Mesodermal cell (in vitro differentiated cells): ENCODE measurements at regions not wholly inside any gene's neighbourhood (a gene's known extent, or its start where the extent isn't known, plus 50 kb on each side); places are given as distances from the start of the nearest gene placed in this dataset.
A peak's percentile ranks its signal among the peaks of the same experiment; 100 is the strongest.

Source experiments
- H3K27ac ChIP-seq: 2 replicates; pipeline ENCODE4 v1.7.0; 2013; ENCODE audit warnings: mild to moderate bottlenecking, low read depth, low read length, moderate library complexity; ENCODE audit not compliant: severe bottlenecking
- H3K36me3 ChIP-seq: 2 replicates; pipeline ENCODE4 v1.7.1; 2013; ENCODE audit warnings: mild to moderate bottlenecking, low read length, moderate library complexity; ENCODE audit not compliant: control insufficient read depth, insufficient read depth
- H3K4me1 ChIP-seq: one replicate; pipeline ENCODE4 v1.7.1; 2013; ENCODE audit warnings: mild to moderate bottlenecking, low read length; ENCODE audit not compliant: insufficient read depth, control insufficient read depth, poor library complexity, severe bottlenecking
- H3K4me3 ChIP-seq: 2 replicates; pipeline ENCODE4 v1.7.0; 2013; ENCODE audit warnings: low read length, control low read depth, mild to moderate bottlenecking; ENCODE audit not compliant: insufficient read depth, poor library complexity, severe bottlenecking; ENCODE audit errors: extremely low read depth
- H3K9me3 ChIP-seq: 2 replicates; pipeline ENCODE4 v1.7.1; 2013; ENCODE audit warnings: mild to moderate bottlenecking, low read length, moderate library complexity; ENCODE audit not compliant: control insufficient read depth
- WGBS, 2 experiments: methylation state at CpG; one replicate each; pipeline ENCODE4 v1.1.5; 2013; ENCODE audit warnings: missing lambda C conversion rate in 2 of 2; ENCODE audit not compliant: insufficient coverage in 2 of 2; 5-methylcytosine and 5-hydroxymethylcytosine counted together

GRCh38 chr9:550333-550732 is 291.2 kb upstream of the DMRT1 start:
- H3K36me3 ChIP-seq, result no peaks in the 10 kb centered on the region
- H3K4me3 ChIP-seq, result no peak overlapping the region
- WGBS, 2 experiments, result 86 to 92% methylated on average over 3 to 4 of the region's 8 CpGs
- H3K27ac ChIP-seq, result no peak overlapping the region
- H3K9me3 ChIP-seq, result no peaks in the 10 kb centered on the region
- peaks cover 15% of the 10 kb centered on the region for H3K4me1 ChIP-seq

- WGBS, 2 experiments, result 88 to 93% methylated on average over 9 to 11 of the region's 12 CpGs
- no peak overlapping the region for H3K4me3 ChIP-seq
These were observed 289.2 kb upstream of the DMRT1 start for GRCh38 chr9:551986-552929.

DNA sequence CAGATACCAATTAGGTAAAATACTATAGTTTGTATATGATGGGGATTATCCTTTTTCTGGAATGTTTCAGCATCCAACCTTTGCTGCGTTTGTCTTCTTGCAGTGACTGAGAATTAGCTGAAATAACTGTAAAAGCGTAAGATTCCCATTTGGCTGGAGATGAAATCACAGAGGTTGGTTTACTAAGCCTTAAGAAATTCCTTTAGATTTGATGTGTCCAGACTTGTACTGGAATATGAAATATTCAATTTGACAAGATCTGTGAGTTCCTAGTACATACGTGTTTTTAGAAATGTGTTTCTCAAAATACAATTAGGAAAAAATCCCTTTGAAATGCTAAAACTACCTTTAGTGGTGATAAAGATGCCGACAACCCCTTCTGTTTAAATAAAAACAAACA is 286.0 kb upstream of the DMRT1 start:
- Histone ChIP-seq H3K4me3 (no peak overlapping the region), H3K27ac (no peak overlapping the region), H3K36me3 (no peaks in the 10 kb centered on the region), H3K4me1 (peaks cover 7% of the 10 kb centered on the region), H3K9me3 (no peaks in the 10 kb centered on the region)
- 100% methylated on average over 2 of the region's 4 CpGs; no CpG with 5 or more reads in 1 of the 2 experiments for WGBS, 2 experiments

More at GRCh38 chr9:551986-552929, 289.2 kb upstream of the DMRT1 start:
- H3K9me3 ChIP-seq, result no peaks in the 10 kb centered on the region
- H3K36me3 ChIP-seq, result no peaks in the 10 kb centered on the region
- peaks cover 4% of the 10 kb centered on the region for H3K4me1 ChIP-seq
- no peak overlapping the region for H3K27ac ChIP-seq

- 88% methylated on average over 2 of the region's 3 CpGs; no CpG with 5 or more reads in 1 of the 2 experiments for WGBS, 2 experiments
- Histone ChIP-seq H3K36me3 (no peaks in the 10 kb centered on the region), H3K4me3 (no peak overlapping the region), H3K27ac (no peak overlapping the region), H3K4me1 (peaks cover 7% of the 10 kb centered on the region), H3K9me3 (no peaks in the 10 kb centered on the region)
These were observed 285.3 kb upstream of the DMRT1 start for GRCh38 chr9:556199-556598.

GRCh38 chr9:556675-557074 is 284.8 kb upstream of the DMRT1 start:
- H3K27ac ChIP-seq, result no peak overlapping the region
- H3K36me3 ChIP-seq, result no peaks in the 10 kb centered on the region
- no peak overlapping the region for H3K4me3 ChIP-seq
- no peaks in the 10 kb centered on the region for H3K9me3 ChIP-seq
- WGBS, 2 experiments, result 78 to 100% methylated on average over 1 to 2 of the region's 2 CpGs
- H3K4me1 ChIP-seq, result peaks cover 7% of the 10 kb centered on the region

DNA sequence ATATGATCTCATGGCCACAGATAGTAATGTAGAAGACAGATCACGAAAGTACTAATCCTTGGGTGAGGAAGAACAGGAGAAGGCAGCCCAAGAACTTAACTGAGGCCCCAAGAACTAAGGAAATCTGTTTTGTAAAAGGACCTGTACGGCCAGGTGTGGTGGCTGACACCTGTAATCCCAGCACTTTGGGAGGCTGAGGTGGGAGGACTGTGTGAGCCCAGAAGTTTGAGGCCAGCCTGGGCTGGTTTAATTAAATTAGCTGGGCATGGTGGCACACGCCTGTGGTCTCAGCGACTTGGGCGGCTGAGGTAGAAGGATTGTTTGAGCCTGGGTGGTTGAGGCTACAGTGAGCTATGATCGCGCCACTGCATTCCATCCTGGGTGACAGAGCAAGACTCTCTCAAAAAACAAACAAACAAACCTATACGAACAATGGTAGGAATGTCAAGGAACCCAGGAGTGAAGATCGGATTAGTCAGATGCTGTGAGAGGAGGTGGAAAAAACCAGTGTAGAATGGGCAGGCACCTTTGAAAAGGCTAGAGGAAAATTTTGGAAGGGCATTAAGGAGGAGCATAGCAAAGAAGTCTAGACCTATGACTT is 283.8 kb upstream of the DMRT1 start:
- Histone ChIP-seq H3K27ac (peak overlapping the region; percentile 41), H3K4me3 (no peak overlapping the region), H3K9me3 (no peaks in the 10 kb centered on the region), H3K36me3 (no peaks in the 10 kb centered on the region), H3K4me1 (peaks cover 7% of the 10 kb centered on the region)
- 66 to 90% methylated on average over 5 to 6 of the region's 9 CpGs for WGBS, 2 experiments

DNA sequence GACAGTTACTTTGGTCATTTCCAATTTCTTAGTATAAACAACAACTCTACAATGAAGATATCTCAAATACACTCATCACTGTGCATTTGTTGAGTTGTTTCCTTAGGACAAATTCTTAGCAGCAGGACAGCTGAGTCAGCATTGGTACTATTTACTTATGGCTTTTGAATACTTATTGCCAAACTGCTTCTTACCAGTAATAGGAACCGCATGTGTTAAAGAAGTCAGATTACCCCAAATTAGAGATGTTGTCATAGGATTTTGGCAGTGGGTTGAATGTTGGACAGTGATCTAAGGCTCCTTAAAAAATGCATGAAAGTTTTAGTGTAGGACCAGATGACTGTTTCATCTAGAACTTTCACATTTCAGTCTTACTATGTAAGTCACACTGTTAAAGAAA is 280.1 kb upstream of the DMRT1 start:
- 80% methylated on average over 1 of the region's 1 CpG; no CpG with 5 or more reads in 1 of the 2 experiments for WGBS, 2 experiments
- no peak overlapping the region for H3K27ac ChIP-seq

DNA sequence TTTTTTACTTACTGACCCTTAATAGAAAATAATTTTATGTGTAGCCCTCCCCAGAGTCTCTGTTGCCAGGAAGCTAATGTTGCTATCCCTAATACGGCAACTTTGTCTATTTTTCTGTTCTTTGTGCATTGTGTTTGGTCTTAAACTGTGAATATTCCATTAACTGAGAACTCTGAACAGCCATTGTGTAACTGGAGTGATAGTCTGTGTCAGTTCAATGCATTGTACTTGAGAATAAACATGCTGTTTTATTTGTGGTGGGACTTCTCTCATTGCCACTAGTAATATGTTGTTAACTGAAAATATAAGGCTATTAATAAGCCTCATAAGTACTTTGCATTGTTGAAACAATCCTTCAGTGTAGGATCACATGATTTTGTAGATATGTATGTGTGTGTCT is 278.3 kb upstream of the DMRT1 start:
- Histone ChIP-seq H3K4me3 (no peak overlapping the region), H3K9me3 (no peaks in the 10 kb centered on the region), H3K27ac (no peak overlapping the region), H3K36me3 (no peaks in the 10 kb centered on the region), H3K4me1 (no peaks in the 10 kb centered on the region)
- no CpG with 5 or more reads among the region's 1 CpG for WGBS, 2 experiments

More for the DNA sequence above, 280.1 kb upstream of the DMRT1 start:
- Histone ChIP-seq H3K4me3 (no peak overlapping the region), H3K9me3 (no peaks in the 10 kb centered on the region), H3K4me1 (peaks cover 7% of the 10 kb centered on the region), H3K36me3 (no peaks in the 10 kb centered on the region)

DNA sequence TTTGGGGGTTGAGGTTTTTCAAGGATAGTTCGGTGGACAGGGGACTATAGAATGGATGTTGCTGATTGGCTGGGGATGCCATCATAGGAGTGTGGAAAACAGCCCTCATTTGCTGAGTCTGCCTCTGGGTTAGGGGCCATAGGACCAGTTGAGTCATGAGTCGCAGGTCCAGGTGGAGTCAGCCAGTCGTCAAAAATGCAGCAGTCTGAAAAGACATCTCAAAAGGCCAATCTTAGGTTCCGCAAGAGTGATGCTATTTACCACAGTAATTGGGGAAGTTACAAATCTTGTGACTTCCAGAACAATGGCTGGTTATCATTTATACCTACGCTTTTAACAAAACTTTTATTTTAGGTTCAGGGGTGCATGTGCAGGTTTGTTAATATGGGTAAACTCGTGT is 276.0 kb upstream of the DMRT1 start:
- Histone ChIP-seq H3K4me3 (no peak overlapping the region), H3K4me1 (no peaks in the 10 kb centered on the region), H3K9me3 (no peaks in the 10 kb centered on the region), H3K27ac (no peak overlapping the region), H3K36me3 (no peaks in the 10 kb centered on the region)
- 92 to 95% methylated on average over 4 of the region's 6 CpGs for WGBS, 2 experiments

DNA sequence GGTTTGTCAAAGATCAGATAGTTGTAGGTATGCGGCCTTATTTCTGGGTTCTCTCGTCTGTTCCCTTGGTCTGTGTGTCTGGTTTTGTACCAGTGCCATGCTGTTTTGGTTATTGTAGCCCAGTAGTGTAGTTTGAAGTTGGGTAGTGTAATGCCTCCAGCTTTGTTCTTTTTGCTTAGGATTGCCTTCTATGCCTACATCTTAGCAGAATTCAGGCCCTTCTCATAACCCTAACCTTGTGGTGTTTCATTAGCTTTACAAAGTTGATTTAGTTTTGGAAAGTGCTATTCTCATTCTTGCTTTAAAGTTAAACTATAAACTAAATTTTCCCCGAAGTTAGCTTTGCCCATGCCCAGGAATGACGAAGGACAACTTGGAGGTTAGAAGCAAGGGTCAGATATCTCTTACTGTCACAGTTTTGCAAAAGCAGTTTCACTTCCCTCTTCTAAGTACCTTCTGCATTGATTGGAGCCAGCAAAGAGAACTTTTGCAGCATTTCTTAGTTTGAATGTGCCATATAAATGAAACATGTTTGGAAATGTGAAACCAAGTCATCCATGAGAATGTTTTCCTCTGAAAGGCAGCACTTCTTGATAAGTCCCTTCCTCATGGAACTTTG is 274.3 kb upstream of the DMRT1 start:
- Histone ChIP-seq H3K27ac (no peak overlapping the region), H3K9me3 (no peaks in the 10 kb centered on the region), H3K4me1 (no peaks in the 10 kb centered on the region), H3K4me3 (no peak overlapping the region), H3K36me3 (no peaks in the 10 kb centered on the region)
- 73 to 100% methylated on average over 1 to 4 of the region's 4 CpGs for WGBS, 2 experiments
